ENCODE measurements at regions not wholly inside any gene's neighbourhood (a gene's known extent, or its start where the extent isn't known, plus 50 kb on each side); places are given as distances from the start of the nearest gene placed in this dataset.
"Not testable (repeated sequence)": the region's sequence is repeated elsewhere in the genome, so short reads cannot be mapped to it uniquely, and the experiment has no call there.

DNA sequence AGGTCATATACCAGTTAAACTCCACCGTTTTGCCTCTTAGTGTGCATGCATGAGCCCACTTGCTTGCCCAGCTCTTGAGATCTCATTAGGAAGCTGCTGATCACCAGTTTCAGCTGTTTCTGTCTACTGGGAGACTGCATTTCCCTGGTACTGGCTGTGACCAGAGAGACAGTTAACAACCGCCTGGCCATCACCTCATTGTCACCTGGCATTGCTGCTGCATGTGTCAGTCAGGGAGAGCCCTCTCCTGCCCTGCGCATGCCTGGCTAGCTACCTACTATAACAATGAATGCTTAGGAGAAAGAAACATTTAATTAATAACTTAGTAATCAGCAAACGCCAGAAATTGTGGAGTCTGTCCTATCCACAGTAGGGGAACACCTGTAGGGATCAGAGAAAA, 265.8 kb upstream of the CYRIA start:
- TF ChIP-seq CTCF (IDR thresholded peaks at IDR 0.05), result no peak
- no peak for TF ChIP-seq EP300 (IDR thresholded peaks at IDR 0.05)
- no peak for TF ChIP-seq POLR2A (IDR thresholded peaks at IDR 0.05)
- Histone ChIP-seq H3K4me1 (no peaks in the 10 kb centered on the region), H3K36me3 (no peaks in the 10 kb centered on the region), H3K27me3 (no peaks in the 10 kb centered on the region), H3K4me3 (no peak overlapping the region), H3K9me3 (no peaks in the 10 kb centered on the region), H3K27ac (no peak overlapping the region)
- 72 to 83% methylated on average over 4 of the region's 4 CpGs for WGBS, 2 donors
- no peak for DNase-seq (ENCODE audit: low spot score in 2 of 2)

GRCh38 chr2:16927398-16927797, 261.8 kb upstream of the CYRIA start:
- 96 to 100% methylated on average over 1 of the region's 1 CpG for WGBS, 2 donors
- Histone ChIP-seq H3K27me3 (no peaks in the 10 kb centered on the region), H3K9me3 (no peaks in the 10 kb centered on the region), H3K27ac (no peak overlapping the region), H3K4me3 (no peak overlapping the region), H3K36me3 (no peaks in the 10 kb centered on the region), H3K4me1 (no peaks in the 10 kb centered on the region)
- TF ChIP-seq CTCF (IDR thresholded peaks at IDR 0.05) (no peak), EP300 (IDR thresholded peaks at IDR 0.05) (no peak), POLR2A (IDR thresholded peaks at IDR 0.05) (no peak)
- DNase-seq (ENCODE audit: low spot score in 2 of 2), result no peak

GRCh38 chr2:16925145-16925544, 259.5 kb upstream of the CYRIA start:
- whole genome bisulfite sequencing, 2 donors, result 88 to 94% methylated on average over 2 of the region's 2 CpGs
- DNase-seq (ENCODE audit: low spot score in 2 of 2), result no peak
- H3K9me3 ChIP-seq, result no peaks in the 10 kb centered on the region
- no peaks in the 10 kb centered on the region for H3K27me3 ChIP-seq
- no peak for TF ChIP-seq CTCF (IDR thresholded peaks at IDR 0.05)
- TF ChIP-seq POLR2A (IDR thresholded peaks at IDR 0.05), result no peak
- no peak for TF ChIP-seq EP300 (IDR thresholded peaks at IDR 0.05)
- H3K27ac ChIP-seq, result no peak overlapping the region
- H3K4me3 ChIP-seq, result no peak overlapping the region
- H3K4me1 ChIP-seq, result no peaks in the 10 kb centered on the region
- H3K36me3 ChIP-seq, result no peaks in the 10 kb centered on the region

DNA sequence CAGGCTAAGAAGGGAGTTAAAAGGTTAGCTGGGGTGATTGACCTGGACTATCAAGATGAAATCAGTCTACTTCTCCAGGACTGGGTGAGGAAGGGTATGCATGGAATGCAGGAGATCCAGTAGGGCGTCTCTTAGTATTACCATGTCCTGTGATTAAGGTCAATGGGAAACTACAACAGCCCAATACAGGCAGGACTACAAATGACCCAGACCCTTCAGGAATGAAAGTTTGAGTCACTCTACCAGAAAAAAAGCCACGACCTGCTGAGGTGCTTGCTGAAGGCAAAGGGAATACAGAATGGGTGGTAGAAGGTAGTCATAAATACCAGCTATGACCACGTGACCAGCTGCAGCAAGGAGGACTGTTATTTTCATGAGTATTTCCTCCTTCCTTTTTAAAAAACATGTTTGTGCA, 249.7 kb upstream of the CYRIA start:
- not testable (repeated sequence) for H3K4me3 ChIP-seq; H3K4me1 ChIP-seq; H3K9me3 ChIP-seq; H3K36me3 ChIP-seq; DNase-seq (ENCODE audit: low spot score in 2 of 2); H3K27ac ChIP-seq; H3K27me3 ChIP-seq
- 69 to 73% methylated on average over 3 of the region's 3 CpGs for WGBS, 2 donors

DNA sequence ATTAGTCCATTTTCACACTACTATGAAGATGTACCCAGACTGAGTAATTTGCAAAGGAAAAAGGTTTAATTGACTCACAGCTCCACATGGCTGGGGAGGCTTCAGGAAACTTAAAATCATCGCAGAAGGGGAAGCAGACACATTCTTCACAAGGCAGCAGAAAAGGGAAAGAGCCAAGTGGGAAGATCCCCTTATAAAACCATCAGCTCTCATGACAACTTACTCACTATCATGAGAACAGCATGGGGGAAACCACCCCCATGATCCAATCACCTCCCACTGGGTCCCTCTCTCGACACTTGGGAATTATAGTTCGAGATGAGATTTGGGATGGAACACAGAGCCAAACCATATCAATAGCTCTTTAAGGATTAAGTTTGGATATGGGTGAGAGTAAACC, 246.1 kb upstream of the CYRIA start:
- H3K9me3 ChIP-seq, result no peaks in the 10 kb centered on the region
- no peaks in the 10 kb centered on the region for H3K4me1 ChIP-seq
- H3K27ac ChIP-seq, result no peak overlapping the region
- DNase-seq (ENCODE audit: low spot score in 2 of 2), result no peak
- no peak for TF ChIP-seq EP300 (IDR thresholded peaks at IDR 0.05)
- TF ChIP-seq CTCF (IDR thresholded peaks at IDR 0.05), result no peak
- TF ChIP-seq POLR2A (IDR thresholded peaks at IDR 0.05), result no peak
- no peak overlapping the region for H3K4me3 ChIP-seq
- H3K27me3 ChIP-seq, result no peaks in the 10 kb centered on the region
- no peaks in the 10 kb centered on the region for H3K36me3 ChIP-seq
- WGBS, 2 donors, result 64 to 67% methylated on average over 3 of the region's 3 CpGs

DNA sequence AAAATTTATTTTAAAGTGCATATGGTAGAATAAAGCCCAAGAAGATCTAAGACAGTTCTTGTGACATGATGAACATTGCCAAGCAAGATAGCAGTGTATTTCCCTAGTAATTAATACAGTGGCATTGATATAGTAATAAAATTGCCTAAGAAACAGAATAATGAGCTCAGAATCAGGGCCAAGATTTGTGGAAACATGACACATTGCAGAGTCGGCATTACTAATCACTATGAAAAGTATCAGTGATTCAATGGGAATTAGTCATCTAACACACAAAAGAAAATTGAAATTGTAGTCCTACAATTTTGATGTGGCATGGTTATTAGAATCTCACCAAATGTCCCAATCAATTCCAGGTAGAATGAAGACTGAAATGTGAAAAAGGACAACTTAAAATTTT, 243.0 kb upstream of the CYRIA start:
- Histone ChIP-seq H3K4me3 (no peak overlapping the region), H3K36me3 (no peaks in the 10 kb centered on the region), H3K4me1 (no peaks in the 10 kb centered on the region), H3K9me3 (no peaks in the 10 kb centered on the region), H3K27me3 (no peaks in the 10 kb centered on the region), H3K27ac (no peak overlapping the region)
- TF ChIP-seq POLR2A (IDR thresholded peaks at IDR 0.05) (no peak), CTCF (IDR thresholded peaks at IDR 0.05) (no peak), EP300 (IDR thresholded peaks at IDR 0.05) (no peak)
- DNase-seq (ENCODE audit: low spot score in 2 of 2), result no peak
- WGBS, 2 donors, result 57 to 65% methylated on average over 1 of the region's 1 CpG
